Ascending aorta (tissue), 2 donors: ENCODE measurements at regions not wholly inside any gene's neighbourhood (a gene's known extent, or its start where the extent isn't known, plus 50 kb on each side); places are given as distances from the start of the nearest gene placed in this dataset.

ENCODE experiments used
- DNase-seq, 2 donors: peaks; one replicate each; pipeline ENCODE4 v3.0.0-alpha.2; 2019; ENCODE audit warnings: low spot score in 2 of 2
- H3K27ac ChIP-seq, 2 donors: fragments of 200-600 bp; sonication (generic); one replicate each; pipeline ENCODE4 v1.5.1; 2016 to 2017; ENCODE audit warnings: mild to moderate bottlenecking in 1 of 2
- H3K27me3 ChIP-seq: fragments of 200-600 bp; sonication (generic); one replicate; pipeline ENCODE4 v1.5.1; 2017
- H3K36me3 ChIP-seq, 2 donors: fragments of 200-600 bp; sonication (generic); one replicate each; pipeline ENCODE4 v1.5.1; 2016
- H3K4me1 ChIP-seq, 2 donors: fragments of 200-600 bp; sonication (generic); one replicate each; pipeline ENCODE4 v1.5.1; 2016 to 2017; ENCODE audit warnings: mild to moderate bottlenecking in 1 of 2
- H3K4me3 ChIP-seq, 2 donors: fragments of 200-600 bp; sonication (generic); one replicate each; pipeline ENCODE4 v1.5.1; 2016 to 2017; ENCODE audit warnings: mild to moderate bottlenecking in 1 of 2
- H3K9me3 ChIP-seq, 2 donors: fragments of 200-600 bp; sonication (generic); one replicate each; pipeline ENCODE4 v1.5.1; 2016
- intact Hi-C: fragments of 100-400 bp; cut with DNase I; formaldehyde crosslinking; loops from one replicate; pipeline ENCODE4 v1.15.1; 2023
- TF ChIP-seq, protein P1 (sequence below), 3 experiments: fragments of 200-600 bp in 2 of 3; fragments of 450-650 bp in 1 of 3; sonication (generic) in 2 of 3; IDR thresholded peaks; one replicate each; pipeline ENCODE4 v1.5.1; 2016 to 2019; ENCODE audit warnings: antibody characterized with exemption in 3 of 3, mild to moderate bottlenecking in 1 of 3, moderate library complexity in 1 of 3

DNA sequence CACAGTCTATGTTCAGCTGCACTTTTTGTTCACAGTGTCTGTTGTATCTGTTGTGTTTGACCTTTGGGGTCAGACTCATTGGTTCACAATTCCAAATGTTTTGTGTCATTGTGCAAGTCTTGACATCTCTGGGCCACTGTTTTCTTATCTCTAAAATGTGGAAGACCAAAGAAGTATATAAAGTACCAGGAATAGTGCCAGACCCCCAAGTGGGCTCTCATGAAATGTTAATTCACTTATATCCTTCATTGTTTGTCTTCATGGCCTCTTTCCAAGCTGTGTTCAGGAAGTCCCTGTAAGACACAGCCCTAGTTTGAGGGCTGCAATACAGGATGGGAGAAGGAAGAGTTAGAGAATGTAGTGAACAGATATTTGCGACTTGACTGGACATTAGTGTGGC lies 468.3 kb upstream of the BOD1L1 start:
- intact Hi-C loops = no loop called here
- no peak for DNase-seq
- Histone ChIP-seq H3K27ac (no peak overlapping the region), H3K4me3 (no peak overlapping the region), H3K4me1 (no peaks in the 10 kb centered on the region), H3K27me3 (no peaks in the 10 kb centered on the region), H3K36me3 (no peaks in the 10 kb centered on the region), H3K9me3 (no peaks in the 10 kb centered on the region)
- TF ChIP-seq, protein P1, sequence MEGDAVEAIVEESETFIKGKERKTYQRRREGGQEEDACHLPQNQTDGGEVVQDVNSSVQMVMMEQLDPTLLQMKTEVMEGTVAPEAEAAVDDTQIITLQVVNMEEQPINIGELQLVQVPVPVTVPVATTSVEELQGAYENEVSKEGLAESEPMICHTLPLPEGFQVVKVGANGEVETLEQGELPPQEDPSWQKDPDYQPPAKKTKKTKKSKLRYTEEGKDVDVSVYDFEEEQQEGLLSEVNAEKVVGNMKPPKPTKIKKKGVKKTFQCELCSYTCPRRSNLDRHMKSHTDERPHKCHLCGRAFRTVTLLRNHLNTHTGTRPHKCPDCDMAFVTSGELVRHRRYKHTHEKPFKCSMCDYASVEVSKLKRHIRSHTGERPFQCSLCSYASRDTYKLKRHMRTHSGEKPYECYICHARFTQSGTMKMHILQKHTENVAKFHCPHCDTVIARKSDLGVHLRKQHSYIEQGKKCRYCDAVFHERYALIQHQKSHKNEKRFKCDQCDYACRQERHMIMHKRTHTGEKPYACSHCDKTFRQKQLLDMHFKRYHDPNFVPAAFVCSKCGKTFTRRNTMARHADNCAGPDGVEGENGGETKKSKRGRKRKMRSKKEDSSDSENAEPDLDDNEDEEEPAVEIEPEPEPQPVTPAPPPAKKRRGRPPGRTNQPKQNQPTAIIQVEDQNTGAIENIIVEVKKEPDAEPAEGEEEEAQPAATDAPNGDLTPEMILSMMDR (IDR thresholded peaks at IDR 0.05) = no peak

- Histone ChIP-seq H3K4me1 (no peaks in the 10 kb centered on the region), H3K36me3 (no peaks in the 10 kb centered on the region), H3K27ac (no peak overlapping the region), H3K9me3 (no peaks in the 10 kb centered on the region), H3K4me3 (no peak overlapping the region), H3K27me3 (no peaks in the 10 kb centered on the region)
- intact Hi-C loops = no loop called here
- no peak for DNase-seq
- TF ChIP-seq, protein P1 (IDR thresholded peaks at IDR 0.05) = no peak
Measured at GRCh38 chr4:14096396-14096965, 469.0 kb upstream of the BOD1L1 start.

GRCh38 chr4:14100349-14100748 lies 472.8 kb upstream of the BOD1L1 start:
- DNase-seq = no peak
- intact Hi-C loops = no loop called here
- Histone ChIP-seq H3K9me3 (no peaks in the 10 kb centered on the region), H3K4me1 (no peaks in the 10 kb centered on the region), H3K4me3 (no peak overlapping the region), H3K36me3 (no peaks in the 10 kb centered on the region), H3K27ac (no peak overlapping the region), H3K27me3 (no peaks in the 10 kb centered on the region)
- TF ChIP-seq, protein P1 (IDR thresholded peaks at IDR 0.05) = no peak

DNA sequence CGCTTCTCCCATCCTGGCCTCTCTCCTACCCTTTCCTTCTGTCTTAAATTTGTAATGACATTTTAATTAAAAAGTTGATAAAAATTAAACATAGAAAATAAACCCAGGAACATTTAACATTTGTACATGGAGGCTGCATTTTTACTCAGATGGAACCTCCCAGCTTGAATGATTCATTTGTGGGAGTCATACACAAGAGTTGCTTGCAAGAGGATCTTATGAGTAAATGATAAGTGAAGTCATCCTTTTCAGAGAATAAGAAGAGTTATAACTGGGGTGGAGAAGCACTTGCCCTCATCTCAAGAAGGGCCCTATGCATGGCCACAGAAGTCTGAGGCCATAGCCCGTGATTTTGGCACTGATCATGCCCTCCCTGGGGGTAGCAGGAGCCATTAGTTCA lies 482.9 kb upstream of the BOD1L1 start:
- DNase-seq = no peak
- intact Hi-C loops = no loop called here
- Histone ChIP-seq H3K4me3 (no peak overlapping the region), H3K36me3 (no peaks in the 10 kb centered on the region), H3K4me1 (no peaks in the 10 kb centered on the region), H3K9me3 (peaks cover 0 to 12% of the 10 kb centered on the region in 2 donors), H3K27ac (no peak overlapping the region), H3K27me3 (no peaks in the 10 kb centered on the region)
- TF ChIP-seq, protein P1 (IDR thresholded peaks at IDR 0.05) = no peak

GRCh38 chr4:14111730-14112181 lies 484.2 kb upstream of the BOD1L1 start:
- intact Hi-C loops = no loop called here
- no peaks in the 10 kb centered on the region for H3K4me1 ChIP-seq
- peaks cover 0 to 7% of the 10 kb centered on the region in 2 donors for H3K9me3 ChIP-seq
- no peak for DNase-seq
- no peaks in the 10 kb centered on the region for H3K36me3 ChIP-seq
- no peak overlapping the region for H3K4me3 ChIP-seq
- no peak overlapping the region for H3K27ac ChIP-seq
- TF ChIP-seq, protein P1 (IDR thresholded peaks at IDR 0.05) = no peak
- H3K27me3 ChIP-seq = no peaks in the 10 kb centered on the region

- no peak overlapping the region for H3K27ac ChIP-seq
- TF ChIP-seq, protein P1 (IDR thresholded peaks at IDR 0.05) = no peak
- no peaks in the 10 kb centered on the region for H3K36me3 ChIP-seq
- no peaks in the 10 kb centered on the region for H3K9me3 ChIP-seq
- H3K27me3 ChIP-seq = no peaks in the 10 kb centered on the region
- no peak for DNase-seq
- intact Hi-C loops = no loop called here
- no peak overlapping the region for H3K4me3 ChIP-seq
- H3K4me1 ChIP-seq = no peaks in the 10 kb centered on the region
Measured at GRCh38 chr4:14115106-14115505, 487.6 kb upstream of the BOD1L1 start.
